ENCODE measurements at regions not wholly inside any gene's neighbourhood (a gene's known extent, or its start where the extent isn't known, plus 50 kb on each side); places are given as distances from the start of the nearest gene placed in this dataset.

DNA sequence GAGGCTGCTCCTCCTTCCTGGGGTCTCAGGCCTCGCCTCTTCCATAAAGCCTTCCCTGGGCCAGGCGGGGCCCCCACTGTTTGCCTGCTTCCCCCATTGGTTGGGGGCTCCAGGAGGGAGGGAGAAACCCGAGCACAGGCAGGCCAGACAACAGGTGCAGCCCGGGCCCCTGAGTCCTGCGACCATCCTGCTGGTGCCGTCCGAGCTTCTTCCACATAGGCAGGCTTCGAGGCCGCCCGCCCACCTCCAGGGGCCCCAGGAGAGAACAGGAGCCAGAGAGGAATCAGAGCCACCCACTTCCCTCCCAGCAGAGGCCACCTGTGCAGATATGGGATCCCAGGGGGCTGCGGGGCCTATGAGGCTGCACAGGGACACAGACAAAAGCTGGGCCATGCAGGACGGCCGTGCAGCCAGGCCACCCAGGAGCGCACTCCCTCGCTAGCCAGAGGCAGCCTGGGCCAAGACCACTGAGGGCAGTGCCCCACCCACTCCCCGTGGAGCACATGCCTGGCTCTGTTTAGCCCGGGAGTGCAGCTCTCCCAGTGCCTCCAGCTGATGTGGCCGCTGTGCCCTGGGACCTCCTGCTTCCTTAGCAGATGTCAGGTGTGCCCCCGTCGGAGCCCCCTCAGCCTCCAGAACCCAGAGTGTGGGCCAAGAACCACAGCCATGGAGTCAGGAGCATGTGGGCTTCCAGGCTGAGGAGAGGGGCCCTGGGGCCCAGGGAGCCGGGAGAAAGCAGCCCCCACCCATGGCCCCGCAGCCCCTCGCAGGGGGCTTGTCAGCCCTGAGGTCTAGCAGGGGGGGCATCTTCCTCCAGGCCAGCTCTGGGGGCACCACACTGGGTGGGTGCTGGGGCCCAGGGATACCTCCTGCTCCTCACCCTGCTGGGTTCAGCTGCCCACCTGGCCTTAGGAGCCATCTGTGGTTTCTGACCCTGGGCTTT is 59.9 kb upstream of the INPP5A start:
- TF ChIP-seq, protein P1, sequence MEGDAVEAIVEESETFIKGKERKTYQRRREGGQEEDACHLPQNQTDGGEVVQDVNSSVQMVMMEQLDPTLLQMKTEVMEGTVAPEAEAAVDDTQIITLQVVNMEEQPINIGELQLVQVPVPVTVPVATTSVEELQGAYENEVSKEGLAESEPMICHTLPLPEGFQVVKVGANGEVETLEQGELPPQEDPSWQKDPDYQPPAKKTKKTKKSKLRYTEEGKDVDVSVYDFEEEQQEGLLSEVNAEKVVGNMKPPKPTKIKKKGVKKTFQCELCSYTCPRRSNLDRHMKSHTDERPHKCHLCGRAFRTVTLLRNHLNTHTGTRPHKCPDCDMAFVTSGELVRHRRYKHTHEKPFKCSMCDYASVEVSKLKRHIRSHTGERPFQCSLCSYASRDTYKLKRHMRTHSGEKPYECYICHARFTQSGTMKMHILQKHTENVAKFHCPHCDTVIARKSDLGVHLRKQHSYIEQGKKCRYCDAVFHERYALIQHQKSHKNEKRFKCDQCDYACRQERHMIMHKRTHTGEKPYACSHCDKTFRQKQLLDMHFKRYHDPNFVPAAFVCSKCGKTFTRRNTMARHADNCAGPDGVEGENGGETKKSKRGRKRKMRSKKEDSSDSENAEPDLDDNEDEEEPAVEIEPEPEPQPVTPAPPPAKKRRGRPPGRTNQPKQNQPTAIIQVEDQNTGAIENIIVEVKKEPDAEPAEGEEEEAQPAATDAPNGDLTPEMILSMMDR (IDR thresholded peaks at IDR 0.05), result no peak
- no peak for TF ChIP-seq POLR2A (IDR thresholded peaks at IDR 0.05)
- Histone ChIP-seq H3K4me3 (no peak overlapping the region), H3K9me3 (no peaks in the 10 kb centered on the region), H3K36me3 (no peaks in the 10 kb centered on the region), H3K4me1 (peaks cover 0 to 7% (median 0%) of the 10 kb centered on the region in 12 donors), H3K27ac (no peak overlapping the region), H3K27me3 (no peaks in the 10 kb centered on the region)
- ATAC-seq (peak in 2 of 4 donors; percentile 10 to 22), DNase-seq (peak in 3 of 5 donors; percentile 9 to 49 (median 16))
- intact Hi-C loops (cut with DNase I), result no loop called here
- WGBS, 4 donors, result 79 to 94% (median 85%) methylated on average over 8 to 23 of the region's 23 CpGs

DNA sequence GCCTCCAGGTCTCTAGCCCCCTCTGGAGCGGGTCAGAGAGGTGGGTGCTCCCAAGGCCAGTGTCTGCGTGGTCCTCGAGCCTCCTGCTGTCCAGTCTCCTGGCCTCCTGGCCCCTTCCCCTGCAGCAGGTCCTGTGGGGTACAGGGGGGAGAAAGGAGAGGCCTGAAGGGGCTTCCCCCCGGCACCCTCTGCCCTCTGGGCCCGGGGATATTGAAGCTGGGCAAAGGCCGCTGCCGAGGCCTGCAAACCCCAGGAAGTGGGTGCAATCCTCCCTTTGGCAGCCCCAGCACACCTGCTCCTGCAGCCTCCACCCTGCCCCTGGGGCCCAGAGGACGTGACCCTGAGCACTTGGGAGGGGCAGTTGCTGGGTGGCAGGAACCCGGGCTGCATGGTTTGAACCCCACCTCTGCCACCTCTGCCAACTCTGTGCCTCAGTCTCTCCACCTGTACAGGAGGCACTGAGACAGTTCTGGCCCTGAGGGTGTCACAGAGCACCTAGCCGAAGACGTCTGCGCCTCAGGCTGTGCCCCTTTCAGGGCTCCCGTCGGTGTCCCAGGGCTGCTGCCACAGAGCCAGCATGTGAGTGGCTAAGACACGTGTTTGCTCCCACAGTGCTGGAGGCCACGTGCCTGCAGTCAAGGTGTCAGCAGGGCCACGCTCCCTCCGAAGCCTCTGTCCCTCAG is 59.1 kb upstream of the INPP5A start:
- H3K4me3 ChIP-seq, result no peak overlapping the region
- H3K4me1 ChIP-seq, result peaks cover 0 to 7% (median 0%) of the 10 kb centered on the region in 12 donors
- H3K36me3 ChIP-seq, result no peaks in the 10 kb centered on the region
- no peaks in the 10 kb centered on the region for H3K27me3 ChIP-seq
- intact Hi-C loops (cut with DNase I), result no loop called here
- TF ChIP-seq, protein P1 (IDR thresholded peaks at IDR 0.05), result no peak
- no peak for TF ChIP-seq POLR2A (IDR thresholded peaks at IDR 0.05)
- H3K27ac ChIP-seq, result no peak overlapping the region
- 86 to 92% (median 89%) methylated on average over 11 to 18 of the region's 18 CpGs for WGBS, 4 donors
- H3K9me3 ChIP-seq, result no peaks in the 10 kb centered on the region
- peak in 2 of 5 donors; percentile 9 to 37 for DNase-seq
- peak in 1 of 4 donors; percentile 10 for ATAC-seq

DNA sequence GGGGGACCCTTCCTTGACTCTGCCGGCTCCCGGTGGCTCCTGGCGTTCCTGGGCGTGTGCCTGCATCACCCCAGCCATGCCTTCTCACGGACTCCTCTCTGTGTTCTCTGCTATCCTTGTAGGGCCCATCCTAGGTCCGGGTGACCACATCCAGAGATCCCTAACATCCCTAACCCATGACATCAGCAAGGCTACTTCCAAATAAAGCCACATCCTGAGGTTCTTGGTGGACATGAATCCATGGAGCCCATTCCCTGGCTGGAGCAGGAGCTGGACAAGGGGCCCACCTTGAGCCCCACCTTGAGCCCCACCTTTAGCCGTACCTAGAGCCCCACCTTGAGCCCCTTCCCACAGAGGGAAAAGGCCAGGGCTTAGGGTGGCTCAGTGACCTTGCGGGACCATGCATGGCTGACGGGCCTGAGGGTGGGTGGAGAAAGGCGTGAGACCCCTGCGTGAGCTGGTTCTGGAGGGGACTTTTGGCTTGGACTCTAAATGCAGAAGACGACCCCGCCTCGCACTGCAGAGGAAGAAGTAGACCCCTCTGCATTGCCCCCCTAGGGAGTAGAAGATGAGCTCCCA is 58.5 kb upstream of the INPP5A start:
- Histone ChIP-seq H3K27me3 (no peaks in the 10 kb centered on the region), H3K9me3 (no peaks in the 10 kb centered on the region), H3K27ac (no peak overlapping the region), H3K36me3 (no peaks in the 10 kb centered on the region), H3K4me1 (peaks cover 0 to 7% (median 0%) of the 10 kb centered on the region in 12 donors), H3K4me3 (no peak overlapping the region)
- 91 to 99% (median 93%) methylated on average over 14 of the region's 14 CpGs for whole genome bisulfite sequencing, 4 donors
- ATAC-seq, result no peak
- TF ChIP-seq POLR2A (IDR thresholded peaks at IDR 0.05), result no peak
- TF ChIP-seq, protein P1 (IDR thresholded peaks at IDR 0.05), result no peak
- intact Hi-C loops (cut with DNase I), result no loop called here
- peak in 3 of 5 donors; percentile 10 to 44 (median 10) for DNase-seq

Data from heart left ventricle (tissue), 16 donors.